SH-SY5Y (cell line): ENCODE measurements at regions not wholly inside any gene's neighbourhood (a gene's known extent, or its start where the extent isn't known, plus 50 kb on each side); places are given as distances from the start of the nearest gene placed in this dataset.

Experiments used
- GATA2 ChIP-seq: IDR thresholded peaks from 2 replicates; pipeline ENCODE4 v1.6.1; 2011; ENCODE audit warnings: mild to moderate bottlenecking, low read depth, low read length
- GATA3 ChIP-seq: IDR thresholded peaks from 2 replicates; pipeline ENCODE4 v1.6.1; 2011; ENCODE audit warnings: low read depth, mild to moderate bottlenecking, low read length, moderate library complexity

DNA sequence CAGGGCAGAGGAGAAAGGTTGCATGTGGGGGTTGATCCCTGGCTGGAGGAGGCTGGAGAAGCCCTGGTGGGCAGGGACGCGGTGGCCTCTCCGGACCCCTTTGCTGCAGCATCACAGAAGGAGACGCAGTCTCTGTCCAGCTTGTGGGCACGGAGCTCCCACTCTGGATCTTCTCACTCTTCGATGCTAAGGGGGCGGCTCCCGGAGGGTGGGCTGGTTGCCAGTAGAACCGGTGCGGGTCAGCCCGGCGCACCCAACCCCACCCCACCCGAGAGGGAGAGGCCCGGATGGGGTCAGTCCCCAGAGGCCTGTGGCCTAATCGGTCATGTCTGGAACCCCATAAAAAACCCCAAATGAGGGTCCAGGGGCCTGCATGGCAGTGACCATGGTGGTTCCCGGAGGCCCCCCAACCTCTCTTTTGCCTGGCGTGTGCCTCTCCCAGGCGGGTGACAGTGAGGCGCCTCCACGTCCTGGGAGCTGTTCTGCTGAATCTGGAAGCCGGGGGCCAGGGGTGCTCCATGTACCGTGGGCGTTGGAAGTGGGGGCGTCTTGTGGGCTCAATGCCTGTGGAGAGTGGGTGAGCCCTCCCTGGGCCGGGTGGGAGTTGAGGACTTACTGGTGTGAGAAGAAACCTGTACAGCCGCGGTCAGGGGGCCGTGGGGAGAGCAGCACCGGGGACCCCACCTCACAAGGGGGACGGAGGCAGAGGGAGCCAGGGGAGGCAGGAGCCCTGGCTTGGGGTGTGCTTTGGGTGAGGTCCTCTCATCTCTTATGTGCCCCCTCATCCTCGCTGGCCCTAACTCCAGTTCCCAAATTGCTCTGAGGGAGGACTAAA lies 79.6 kb downstream of the RTP5 start:
- TF ChIP-seq GATA3 (no peak), GATA2 (no peak)
